Muscle of leg (tissue), 3 donors: ENCODE measurements at regions not wholly inside any gene's neighbourhood (a gene's known extent, or its start where the extent isn't known, plus 50 kb on each side); places are given as distances from the start of the nearest gene placed in this dataset.

ENCODE experiments used
- DNase-seq: peaks from one replicate; pipeline ENCODE4 v3.0.0; 2013
- H3K27ac ChIP-seq: one replicate; pipeline ENCODE4 v1.5.1; 2013; ENCODE audit warnings: mild to moderate bottlenecking, low read length, control low read depth
- H3K27me3 ChIP-seq: one replicate; pipeline ENCODE4 v1.6.1; 2013; ENCODE audit warnings: low read length; ENCODE audit not compliant: control insufficient read depth, insufficient read depth
- H3K36me3 ChIP-seq: one replicate; pipeline ENCODE4 v1.6.1; 2013; ENCODE audit warnings: low read length; ENCODE audit not compliant: control insufficient read depth, insufficient read depth
- H3K4me1 ChIP-seq: one replicate; pipeline ENCODE4 v1.6.1; 2013; ENCODE audit warnings: low read length; ENCODE audit not compliant: control insufficient read depth, insufficient read depth
- H3K4me3 ChIP-seq: one replicate; pipeline ENCODE4 v1.5.1; 2013; ENCODE audit warnings: low read length, control low read depth
- H3K9me3 ChIP-seq: replicated peaks from 2 replicates; pipeline ENCODE4 v1.6.1; 2013; ENCODE audit warnings: low read depth, low read length; ENCODE audit not compliant: control insufficient read depth
- WGBS: methylation state at CpG from one replicate; pipeline ENCODE4 v1.1.5; 2013; ENCODE audit warnings: missing lambda C conversion rate; ENCODE audit not compliant: insufficient coverage; 5-methylcytosine and 5-hydroxymethylcytosine counted together

DNA sequence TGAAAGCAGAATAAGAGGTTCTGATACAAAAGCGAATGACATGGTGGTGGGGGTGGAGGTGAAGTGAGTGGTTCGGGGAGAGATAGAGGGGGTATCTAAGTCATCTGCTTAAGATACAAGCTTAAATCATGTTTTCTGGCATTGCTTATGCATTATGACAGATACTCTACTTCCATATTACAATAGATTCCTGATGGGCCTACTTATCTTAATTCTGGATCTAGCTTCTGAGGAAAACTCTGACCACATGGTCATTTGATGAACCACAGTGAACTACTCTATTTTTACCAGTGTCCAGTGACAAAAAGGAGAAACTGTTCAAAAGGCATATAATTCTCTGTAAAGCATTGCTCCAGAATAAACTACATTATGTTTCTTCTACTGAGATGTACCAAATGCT, 673.7 kb upstream of the CCDC54 start:
- no peak for DNase-seq
- Histone ChIP-seq H3K4me3 (no peak overlapping the region), H3K9me3 (no peaks in the 10 kb centered on the region), H3K27ac (no peak overlapping the region), H3K27me3 (no peaks in the 10 kb centered on the region), H3K4me1 (no peaks in the 10 kb centered on the region), H3K36me3 (no peaks in the 10 kb centered on the region)
- WGBS = no CpG with 5 or more reads among the region's 2 CpGs

DNA sequence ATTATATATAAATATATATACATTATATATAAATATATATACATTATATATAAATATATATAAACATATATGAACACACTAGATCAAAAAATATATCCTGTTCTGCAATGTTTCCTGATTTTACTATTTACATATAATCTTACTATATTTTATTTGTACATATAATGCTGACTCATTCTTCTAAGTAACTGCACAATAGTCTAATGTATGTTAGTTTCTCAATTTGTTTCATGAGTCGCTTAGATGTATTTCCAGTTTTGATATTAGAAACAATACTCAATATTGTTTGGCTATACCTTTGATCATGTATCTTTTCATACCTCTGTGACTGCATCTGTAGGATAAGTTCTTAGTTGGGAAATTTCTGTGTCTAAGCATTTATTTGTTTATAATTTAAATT, 669.9 kb upstream of the CCDC54 start:
- Histone ChIP-seq H3K36me3 (no peaks in the 10 kb centered on the region), H3K9me3 (no peaks in the 10 kb centered on the region), H3K27ac (no peak overlapping the region), H3K4me1 (no peaks in the 10 kb centered on the region), H3K4me3 (no peak overlapping the region), H3K27me3 (no peaks in the 10 kb centered on the region)
- no CpG with 5 or more reads among the region's 1 CpG for WGBS
- no peak for DNase-seq

DNA sequence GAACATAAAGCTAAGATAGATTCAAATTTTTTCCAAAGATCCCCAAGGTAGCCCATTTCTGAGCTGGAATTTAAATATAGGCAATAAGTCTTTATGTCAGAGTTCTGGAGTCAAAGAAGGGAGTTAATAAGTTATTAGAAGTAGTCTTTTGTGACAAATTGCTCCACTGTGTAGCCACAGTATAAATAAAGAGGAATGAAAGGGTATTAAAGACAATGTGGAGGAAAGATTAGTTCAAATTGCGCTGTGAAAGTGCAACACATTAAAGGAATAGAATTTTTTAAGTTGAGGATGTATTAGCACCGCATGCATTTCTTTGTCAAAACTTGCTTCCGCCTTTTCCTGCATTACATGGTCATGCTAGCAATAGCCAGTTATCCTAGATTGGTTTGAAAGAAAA, 666.6 kb upstream of the CCDC54 start:
- no peak overlapping the region for H3K27ac ChIP-seq
- WGBS = 100% methylated on average over 1 of the region's 3 CpGs
- no peak for DNase-seq
- no peak overlapping the region for H3K4me3 ChIP-seq
- H3K27me3 ChIP-seq = no peaks in the 10 kb centered on the region
- no peaks in the 10 kb centered on the region for H3K4me1 ChIP-seq
- H3K36me3 ChIP-seq = no peaks in the 10 kb centered on the region
- H3K9me3 ChIP-seq = no peaks in the 10 kb centered on the region

DNA sequence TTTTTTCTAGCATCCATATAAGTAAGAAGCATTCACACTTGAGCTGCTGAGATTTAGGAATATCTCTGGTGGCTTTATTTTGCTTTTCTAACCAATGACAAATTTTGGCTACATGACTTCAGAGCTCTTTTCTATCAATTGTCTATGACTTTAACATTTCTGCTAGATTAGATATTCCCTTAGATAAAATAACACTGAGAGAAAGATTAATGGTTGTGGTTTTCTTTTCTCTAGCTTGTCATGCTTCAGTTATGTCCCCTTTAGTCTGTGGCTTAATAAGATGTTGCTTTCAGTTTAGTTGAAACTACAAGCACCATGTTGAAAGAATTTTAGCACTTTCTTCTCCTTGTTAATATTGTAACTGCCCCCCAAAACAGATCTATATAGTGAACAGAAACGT, 665.6 kb upstream of the CCDC54 start:
- no CpG with 5 or more reads among the region's 1 CpG for WGBS
- Histone ChIP-seq H3K27ac (no peak overlapping the region), H3K4me1 (no peaks in the 10 kb centered on the region), H3K36me3 (no peaks in the 10 kb centered on the region), H3K4me3 (no peak overlapping the region), H3K27me3 (no peaks in the 10 kb centered on the region), H3K9me3 (no peaks in the 10 kb centered on the region)
- DNase-seq = no peak

DNA sequence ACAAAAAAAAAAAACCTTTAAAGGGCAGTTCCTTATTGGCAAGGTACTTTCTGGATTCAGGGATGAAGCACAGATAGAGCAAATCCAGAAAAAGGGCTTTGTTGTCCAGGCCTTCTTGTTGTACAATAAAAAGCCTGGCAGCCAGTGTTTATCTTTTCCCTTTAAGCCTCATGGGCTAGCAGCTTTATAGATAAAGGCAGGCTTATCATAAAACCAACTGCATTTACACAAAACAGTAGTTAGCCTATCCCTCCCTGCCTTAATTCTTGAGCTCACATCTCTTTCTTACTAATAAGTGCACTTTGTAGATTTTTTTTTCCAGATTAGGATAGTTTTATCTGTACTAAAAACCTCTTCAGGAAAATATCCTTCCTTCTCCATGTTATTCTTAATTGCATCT, 662.8 kb upstream of the CCDC54 start:
- Histone ChIP-seq H3K9me3 (no peaks in the 10 kb centered on the region), H3K27ac (no peak overlapping the region), H3K4me1 (no peaks in the 10 kb centered on the region), H3K27me3 (no peaks in the 10 kb centered on the region), H3K36me3 (no peaks in the 10 kb centered on the region), H3K4me3 (no peak overlapping the region)
- DNase-seq = no peak

DNA sequence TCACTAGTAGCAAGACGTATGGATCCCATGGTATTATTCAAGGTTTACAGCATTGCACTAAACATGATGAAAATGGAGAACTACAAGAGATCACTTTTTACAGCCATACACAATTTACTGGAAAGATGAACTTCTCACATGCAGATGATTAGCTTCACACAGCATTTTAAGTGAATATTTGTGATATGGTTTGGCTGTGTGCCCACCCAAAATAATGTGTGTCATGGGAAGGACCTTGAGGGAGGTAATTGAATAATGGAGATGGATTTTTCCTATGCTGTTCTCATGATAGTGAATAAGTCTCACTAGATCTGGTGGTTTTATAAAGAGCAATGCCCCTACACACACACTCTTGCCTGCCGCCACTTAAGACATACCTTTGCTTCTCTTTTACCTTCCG, 662.0 kb upstream of the CCDC54 start:
- Histone ChIP-seq H3K9me3 (no peaks in the 10 kb centered on the region), H3K27ac (no peak overlapping the region), H3K36me3 (no peaks in the 10 kb centered on the region), H3K4me3 (no peak overlapping the region), H3K27me3 (no peaks in the 10 kb centered on the region), H3K4me1 (no peaks in the 10 kb centered on the region)
- DNase-seq = no peak
- WGBS = 100% methylated on average over 2 of the region's 3 CpGs

DNA sequence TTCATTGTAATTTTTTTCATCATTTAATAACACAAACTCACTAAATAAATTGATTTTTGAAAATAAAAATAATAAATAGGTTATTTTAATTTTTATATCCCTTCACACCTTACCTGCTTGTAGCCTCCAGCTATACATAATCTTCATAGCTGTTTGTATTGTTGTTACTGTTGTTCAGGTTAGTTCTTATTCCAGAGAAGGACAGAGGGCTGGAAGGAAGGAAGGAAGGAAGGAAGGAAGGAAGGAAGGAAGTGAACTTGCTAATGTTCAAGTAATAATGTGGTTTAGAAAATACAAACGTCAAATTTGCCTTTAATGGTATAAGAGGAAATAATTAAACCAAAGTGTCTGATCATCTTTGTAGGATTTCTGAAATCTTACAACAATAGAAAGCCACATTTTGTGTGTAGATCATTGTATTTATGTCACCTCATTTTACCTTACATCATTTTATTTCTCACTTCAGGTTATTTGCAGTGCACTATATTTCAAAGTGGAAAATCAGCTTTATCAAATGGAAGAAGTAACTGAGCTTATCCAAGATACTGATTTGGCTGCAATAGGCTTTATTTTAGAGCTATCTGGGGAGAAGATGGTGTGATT, 660.0 kb upstream of the CCDC54 start:
- H3K9me3 ChIP-seq = peaks cover 3% of the 10 kb centered on the region
- no CpG with 5 or more reads among the region's 1 CpG for WGBS
- H3K27me3 ChIP-seq = no peaks in the 10 kb centered on the region
- no peaks in the 10 kb centered on the region for H3K4me1 ChIP-seq
- DNase-seq = no peak
- H3K4me3 ChIP-seq = no peak overlapping the region
- no peak overlapping the region for H3K27ac ChIP-seq
- H3K36me3 ChIP-seq = no peaks in the 10 kb centered on the region

DNA sequence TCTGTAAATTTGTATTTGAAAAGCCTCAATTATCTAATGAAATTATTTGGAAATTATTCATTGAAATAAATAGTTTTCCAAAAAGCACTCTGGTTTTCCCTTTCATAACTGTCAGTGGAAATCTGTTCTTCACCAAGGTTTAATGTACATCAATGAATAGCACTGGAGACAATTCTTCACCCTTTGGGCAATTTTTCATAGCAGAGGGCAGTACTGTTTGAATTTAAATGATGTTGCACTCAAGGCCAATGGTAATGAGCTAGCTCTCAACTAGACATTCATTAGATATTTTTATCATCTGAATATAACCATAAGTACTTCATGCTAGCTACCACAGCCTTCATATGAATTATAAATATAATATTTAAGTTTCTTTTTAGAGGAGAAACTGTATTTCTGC, 658.2 kb upstream of the CCDC54 start:
- Histone ChIP-seq H3K4me3 (no peak overlapping the region), H3K27me3 (no peaks in the 10 kb centered on the region), H3K9me3 (peaks cover 3% of the 10 kb centered on the region), H3K27ac (no peak overlapping the region), H3K4me1 (no peaks in the 10 kb centered on the region), H3K36me3 (no peaks in the 10 kb centered on the region)
- no peak for DNase-seq

DNA sequence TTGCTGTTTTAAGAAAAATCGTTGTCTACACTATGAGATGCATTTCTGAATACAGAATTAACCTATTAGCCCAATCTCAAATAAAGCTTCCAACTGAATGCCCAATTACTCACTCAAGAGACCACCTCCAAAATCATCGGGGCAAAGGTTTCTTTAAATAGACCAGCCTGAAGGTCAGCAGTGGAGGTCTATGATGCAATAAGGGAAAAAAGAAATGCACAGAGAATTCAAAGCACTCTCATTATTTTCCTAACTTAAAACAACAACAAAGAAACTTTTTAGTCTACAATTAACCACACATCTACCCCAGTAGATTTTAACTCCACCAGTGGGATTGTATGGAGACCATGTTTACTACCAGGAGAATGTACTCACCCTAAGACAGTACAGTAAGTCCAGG, 657.7 kb upstream of the CCDC54 start:
- Histone ChIP-seq H3K9me3 (peaks cover 3% of the 10 kb centered on the region), H3K27ac (no peak overlapping the region), H3K36me3 (no peaks in the 10 kb centered on the region), H3K4me3 (no peak overlapping the region), H3K27me3 (no peaks in the 10 kb centered on the region), H3K4me1 (no peaks in the 10 kb centered on the region)
- no CpG with 5 or more reads among the region's 2 CpGs for WGBS
- DNase-seq = no peak

DNA sequence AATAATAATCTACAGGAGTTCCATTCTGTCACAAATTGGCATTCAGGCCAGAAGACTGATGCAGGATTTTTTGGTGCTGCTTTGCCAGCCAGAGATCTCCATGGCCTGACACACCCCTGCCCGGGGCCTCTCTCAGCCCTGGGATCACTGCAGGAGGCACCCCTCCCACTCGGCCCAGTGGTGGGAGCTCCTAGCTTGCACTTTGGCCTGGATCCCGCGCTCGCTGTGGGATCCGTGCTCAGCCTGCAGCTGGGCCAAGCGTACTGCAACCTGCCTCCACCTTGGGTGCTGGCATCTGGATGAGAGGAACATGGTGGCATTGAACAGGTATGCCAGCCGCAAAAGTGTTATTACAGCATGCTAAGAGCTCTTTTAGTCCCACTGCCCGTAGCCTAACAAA, 656.7 kb upstream of the CCDC54 start:
- 93% methylated on average over 9 of the region's 9 CpGs for WGBS

DNA sequence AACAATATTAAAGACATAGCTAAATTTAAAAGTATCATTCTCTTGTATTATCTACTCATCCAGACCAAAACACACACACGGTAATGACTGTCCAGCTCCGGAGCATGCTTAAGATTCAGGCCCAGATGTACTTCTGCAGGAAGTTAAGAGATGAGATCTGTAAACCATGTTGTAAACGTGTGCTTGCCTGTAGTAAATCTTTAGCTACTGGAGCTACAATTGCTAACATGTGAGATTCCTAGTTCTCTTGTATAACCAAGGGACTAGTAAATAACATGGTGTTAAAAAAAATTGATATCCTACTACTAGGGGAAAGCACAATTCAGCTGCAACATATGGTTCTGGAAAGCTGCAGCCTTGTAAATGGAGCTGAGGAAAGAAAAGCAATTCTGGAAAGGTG, 651.7 kb upstream of the CCDC54 start:
- WGBS = 20% methylated on average over 1 of the region's 3 CpGs
- H3K36me3 ChIP-seq = no peaks in the 10 kb centered on the region
- H3K27ac ChIP-seq = no peak overlapping the region
- no peak overlapping the region for H3K4me3 ChIP-seq
- H3K27me3 ChIP-seq = no peaks in the 10 kb centered on the region
- peak; percentile 30 for DNase-seq
- H3K4me1 ChIP-seq = no peaks in the 10 kb centered on the region
- H3K9me3 ChIP-seq = peaks cover 3% of the 10 kb centered on the region

More for the DNA sequence above, 656.7 kb upstream of the CCDC54 start:
- no peak overlapping the region for H3K27ac ChIP-seq
- H3K4me1 ChIP-seq = no peaks in the 10 kb centered on the region
- DNase-seq = no peak
- no peaks in the 10 kb centered on the region for H3K36me3 ChIP-seq
- peaks cover 3% of the 10 kb centered on the region for H3K9me3 ChIP-seq
- no peaks in the 10 kb centered on the region for H3K27me3 ChIP-seq
- no peak overlapping the region for H3K4me3 ChIP-seq
